LHCN-M2 (cell line): ENCODE measurements at regions not wholly inside any gene's neighbourhood (a gene's known extent, or its start where the extent isn't known, plus 50 kb on each side); places are given as distances from the start of the nearest gene placed in this dataset.

Experiments
- DNase-seq: peaks from one replicate; pipeline ENCODE4 v3.0.0-alpha.2; 2012; ENCODE audit warnings: low read depth

GRCh38 chr2:126825316-126825715 is 73.4 kb upstream of the TEX51 start:
- no peak for DNase-seq

GRCh38 chr2:126826491-126826890 is 72.2 kb upstream of the TEX51 start:
- no peak for DNase-seq

GRCh38 chr2:126827371-126827770 is 71.3 kb upstream of the TEX51 start:
- no peak for DNase-seq

- DNase-seq: no peak
Measured at GRCh38 chr2:126828051-126828450, 70.6 kb upstream of the TEX51 start.

- no peak for DNase-seq
Measured at GRCh38 chr2:126828491-126828890, 70.2 kb upstream of the TEX51 start.

- peak; percentile 10 for DNase-seq
Measured at GRCh38 chr2:126831234-126832005, 67.3 kb upstream of the TEX51 start.

- DNase-seq: no peak
Measured at GRCh38 chr2:126832014-126832413, 66.7 kb upstream of the TEX51 start.

GRCh38 chr2:126832757-126833156 is 65.9 kb upstream of the TEX51 start:
- DNase-seq: no peak

GRCh38 chr2:126834006-126834659 is 64.6 kb upstream of the TEX51 start:
- no peak for DNase-seq

- DNase-seq: no peak
Measured at GRCh38 chr2:126835261-126835660, 63.4 kb upstream of the TEX51 start.

- no peak for DNase-seq
Measured at GRCh38 chr2:126835831-126836230, 62.9 kb upstream of the TEX51 start.

- no peak for DNase-seq
Measured at GRCh38 chr2:126836761-126837679, 61.7 kb upstream of the TEX51 start.

GRCh38 chr2:126837966-126838715 is 60.5 kb upstream of the TEX51 start:
- peak; percentile 28 for DNase-seq

GRCh38 chr2:126838716-126838985 is 60.0 kb upstream of the TEX51 start:
- DNase-seq: no peak

GRCh38 chr2:126839796-126840195 is 58.9 kb upstream of the TEX51 start:
- no peak for DNase-seq

GRCh38 chr2:126843081-126843480 is 55.6 kb upstream of the TEX51 start:
- no peak for DNase-seq

GRCh38 chr2:126846241-126846640 is 52.4 kb upstream of the TEX51 start:
- no peak for DNase-seq
